Stimulated activated CD8-positive, alpha-beta memory T cell treated with anti-CD3 and anti-CD28 coated beads, Interleukin-7, amount 100 ng/mL, for 1 hour (primary cell): ENCODE measurements at regions not wholly inside any gene's neighbourhood (a gene's known extent, or its start where the extent isn't known, plus 50 kb on each side); places are given as distances from the start of the nearest gene placed in this dataset.

Source experiments
- DNase-seq, 2 donors: peaks; one replicate each; pipeline ENCODE4 v3.0.0-alpha.2; 2020; ENCODE audit warnings: low read depth in 2 of 2

- DNase-seq: no peak
Observed at GRCh38 chr21:38196036-38196435, 60.8 kb upstream of the KCNJ15 start.

GRCh38 chr21:38202811-38203210, 54.0 kb upstream of the KCNJ15 start:
- no peak for DNase-seq

DNA sequence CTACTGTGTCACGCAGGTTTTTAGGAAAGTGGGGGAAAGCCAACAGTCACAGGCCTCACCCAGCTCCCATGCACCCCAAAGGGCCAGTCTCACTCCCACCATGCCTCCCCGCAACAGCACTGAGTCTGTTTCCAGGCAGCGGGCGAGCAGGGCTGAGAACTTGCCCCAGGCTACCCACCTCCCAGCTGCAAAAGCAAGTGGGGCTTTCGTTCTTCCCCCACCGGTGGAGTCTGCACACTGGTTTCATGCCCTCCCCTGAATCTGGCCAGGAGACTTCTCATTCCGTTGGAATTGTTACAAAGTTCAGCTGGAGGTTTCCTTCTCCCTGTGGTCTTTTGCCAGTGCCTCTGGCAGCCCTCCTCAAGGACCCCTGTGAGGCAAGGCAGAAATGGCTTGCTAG, 53.6 kb upstream of the KCNJ15 start:
- no peak for DNase-seq

DNA sequence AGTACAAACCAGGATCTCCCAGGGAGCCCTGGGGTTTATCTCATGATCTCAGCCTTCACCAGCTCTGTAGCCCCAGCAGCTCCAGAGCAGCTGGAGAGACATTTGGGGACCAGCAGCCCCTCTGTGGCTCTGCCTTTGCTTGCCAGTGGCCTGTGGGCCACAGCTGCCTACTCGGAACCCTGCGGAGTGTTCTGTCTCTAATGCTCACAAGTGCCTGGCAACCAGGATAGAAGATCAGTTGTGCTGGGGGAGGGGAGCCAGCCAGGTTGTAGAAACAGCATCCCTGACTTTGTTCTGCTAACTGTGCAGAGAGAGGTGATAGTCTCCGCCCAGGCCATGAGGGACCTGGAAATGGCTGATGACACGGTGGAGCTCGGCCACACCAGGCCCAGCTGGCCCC, 50.9 kb upstream of the KCNJ15 start:
- no peak for DNase-seq

DNA sequence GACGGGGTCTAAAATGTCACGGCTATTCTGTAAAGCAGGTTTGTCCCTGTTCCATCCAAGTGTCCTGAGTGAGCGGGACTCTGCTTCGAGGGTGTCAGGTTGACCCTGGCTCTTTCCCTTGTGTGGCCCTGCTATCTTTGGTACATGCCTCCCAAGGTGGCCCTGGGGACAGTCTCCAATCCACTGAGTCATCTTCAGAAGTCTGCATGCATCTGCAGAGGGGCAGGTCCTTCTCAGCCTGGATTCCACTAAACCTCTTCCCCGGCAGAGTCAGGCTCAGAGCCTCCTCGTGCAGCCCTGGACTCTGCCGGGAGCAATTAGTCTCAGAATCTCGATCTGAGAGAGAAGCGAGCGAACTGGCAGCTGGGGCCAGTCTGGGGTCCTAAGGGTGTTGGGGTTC, 50.1 kb upstream of the KCNJ15 start:
- no peak for DNase-seq
